CD8-positive, alpha-beta memory T cell (primary cell): ENCODE measurements at regions not wholly inside any gene's neighbourhood (a gene's known extent, or its start where the extent isn't known, plus 50 kb on each side); places are given as distances from the start of the nearest gene placed in this dataset.

Experiments used
- CTCF ChIA-PET: fragments of 350-600 bp; sonication (Branson Sonifier 250); formaldehyde crosslinking; loops from one replicate; lab custom pipeline; 2021; ENCODE audit warnings: antibody characterized with exemption; lab: Charles Lee
- POLR2A ChIA-PET: fragments of 350-600 bp; sonication (Branson Sonifier 250); formaldehyde crosslinking; loops from one replicate; lab custom pipeline; 2021; ENCODE audit warnings: antibody characterized with exemption; lab: Charles Lee
- DNase-seq, 5 donors: peaks; one replicate each; pipeline versions ENCODE4 v3.0.0 to v3.0.0-alpha.2; 2020 to 2022; ENCODE audit warnings: mixed read lengths in 1 of 5
- H3K27ac ChIP-seq: one replicate; pipeline ENCODE4 v1.7.0; 2013; ENCODE audit warnings: low read depth, mild to moderate bottlenecking, low read length, moderate library complexity
- H3K27me3 ChIP-seq: 2 replicates; pipeline ENCODE4 v1.7.0; 2013; ENCODE audit warnings: low read length, mild to moderate bottlenecking; ENCODE audit not compliant: insufficient read depth, poor library complexity, severe bottlenecking
- H3K36me3 ChIP-seq: 2 replicates; pipeline ENCODE4 v1.7.0; 2013; ENCODE audit warnings: mild to moderate bottlenecking, low read length, moderate library complexity; ENCODE audit not compliant: insufficient read depth
- H3K4me1 ChIP-seq: 2 replicates; pipeline ENCODE4 v1.7.0; 2013; ENCODE audit warnings: mild to moderate bottlenecking, low read length, moderate library complexity; ENCODE audit not compliant: insufficient read depth
- H3K4me3 ChIP-seq: 2 replicates; pipeline ENCODE4 v1.7.0; 2013; ENCODE audit warnings: mild to moderate bottlenecking, low read length
- H3K9me3 ChIP-seq: 2 replicates; pipeline ENCODE4 v1.7.0; 2013; ENCODE audit warnings: mild to moderate bottlenecking, low read length
- H3K27ac Mint-ChIP-seq, 8 donors: one replicate each; pipeline ENCODE4 v1.8.0; 2020 to 2021; ENCODE audit warnings: mixed read lengths in 8 of 8, mild to moderate bottlenecking in 6 of 8, inconsistent platforms in 3 of 8, moderate library complexity in 3 of 8
- H3K27me3 Mint-ChIP-seq, 2 donors: one replicate each; pipeline ENCODE4 v1.8.0; 2020 to 2021; ENCODE audit warnings: mixed read lengths in 2 of 2, mild to moderate bottlenecking in 1 of 2, moderate library complexity in 1 of 2
- H3K36me3 Mint-ChIP-seq, 3 donors: one replicate each; pipeline ENCODE4 v1.8.0; 2020 to 2021; ENCODE audit warnings: mixed read lengths in 3 of 3, inconsistent platforms in 1 of 3, mild to moderate bottlenecking in 1 of 3
- H3K4me1 Mint-ChIP-seq, 3 donors: one replicate each; pipeline ENCODE4 v1.8.0; 2020 to 2021; ENCODE audit warnings: mixed read lengths in 3 of 3, inconsistent platforms in 1 of 3, mild to moderate bottlenecking in 1 of 3
- H3K4me3 Mint-ChIP-seq, 7 donors: one replicate each; pipeline ENCODE4 v1.8.0; 2020 to 2021; ENCODE audit warnings: mixed read lengths in 7 of 7, mild to moderate bottlenecking in 6 of 7, moderate library complexity in 4 of 7, inconsistent platforms in 2 of 7
- H3K9me3 Mint-ChIP-seq, 5 donors: one replicate each; pipeline ENCODE4 v1.8.0; 2020 to 2022; ENCODE audit warnings: mixed read lengths in 5 of 5, mild to moderate bottlenecking in 3 of 5, moderate library complexity in 2 of 5, inconsistent platforms in 1 of 5

GRCh38 chr2:34545486-34546136 lies 946.5 kb upstream of the FAM98A start:
- Histone ChIP-seq H3K27ac (no peak overlapping the region), H3K4me3 (no peak overlapping the region), H3K4me1 (no peaks in the 10 kb centered on the region), H3K36me3 (no peaks in the 10 kb centered on the region), H3K9me3 (no peaks in the 10 kb centered on the region), H3K27me3 (no peaks in the 10 kb centered on the region)
- ChIA-PET POLR2A (no interaction called here), CTCF (no interaction called here)
- H3K27ac Mint-ChIP-seq = no peak overlapping the region
- peaks cover 0 to 3% of the 10 kb centered on the region in 2 donors for H3K27me3 Mint-ChIP-seq
- no peak overlapping the region for H3K4me3 Mint-ChIP-seq
- no peak for DNase-seq
- H3K36me3 Mint-ChIP-seq = no peaks in the 10 kb centered on the region
- peaks cover 10 to 25% (median 11%) of the 10 kb centered on the region in 5 donors for H3K9me3 Mint-ChIP-seq
- H3K4me1 Mint-ChIP-seq = no peaks in the 10 kb centered on the region

- ChIA-PET POLR2A (no interaction called here), CTCF (no interaction called here)
- Mint-ChIP-seq H3K9me3 (peaks cover under 1 to 9% (median 6%) of the 10 kb centered on the region in 5 donors), H3K27me3 (no peaks in the 10 kb centered on the region), H3K4me1 (no peaks in the 10 kb centered on the region), H3K27ac (no peak overlapping the region), H3K4me3 (no peak overlapping the region), H3K36me3 (no peaks in the 10 kb centered on the region)
- H3K9me3 ChIP-seq = no peaks in the 10 kb centered on the region
- no peak overlapping the region for H3K27ac ChIP-seq
- no peaks in the 10 kb centered on the region for H3K36me3 ChIP-seq
- no peaks in the 10 kb centered on the region for H3K4me1 ChIP-seq
- no peak overlapping the region for H3K4me3 ChIP-seq
- no peak for DNase-seq
- no peaks in the 10 kb centered on the region for H3K27me3 ChIP-seq
Observed at GRCh38 chr2:34534761-34535160, 935.7 kb upstream of the FAM98A start.

- Mint-ChIP-seq H3K27me3 (no peaks in the 10 kb centered on the region), H3K4me1 (no peaks in the 10 kb centered on the region), H3K36me3 (no peaks in the 10 kb centered on the region), H3K9me3 (peaks cover 0 to 7% (median 6%) of the 10 kb centered on the region in 5 donors), H3K4me3 (no peak overlapping the region), H3K27ac (no peak overlapping the region)
- DNase-seq = no peak
- ChIA-PET CTCF (no interaction called here), POLR2A (no interaction called here)
- Histone ChIP-seq H3K4me3 (no peak overlapping the region), H3K4me1 (no peaks in the 10 kb centered on the region), H3K27me3 (no peaks in the 10 kb centered on the region), H3K36me3 (no peaks in the 10 kb centered on the region), H3K9me3 (no peaks in the 10 kb centered on the region), H3K27ac (no peak overlapping the region)
Observed at GRCh38 chr2:34534341-34534740, 935.2 kb upstream of the FAM98A start.

DNA sequence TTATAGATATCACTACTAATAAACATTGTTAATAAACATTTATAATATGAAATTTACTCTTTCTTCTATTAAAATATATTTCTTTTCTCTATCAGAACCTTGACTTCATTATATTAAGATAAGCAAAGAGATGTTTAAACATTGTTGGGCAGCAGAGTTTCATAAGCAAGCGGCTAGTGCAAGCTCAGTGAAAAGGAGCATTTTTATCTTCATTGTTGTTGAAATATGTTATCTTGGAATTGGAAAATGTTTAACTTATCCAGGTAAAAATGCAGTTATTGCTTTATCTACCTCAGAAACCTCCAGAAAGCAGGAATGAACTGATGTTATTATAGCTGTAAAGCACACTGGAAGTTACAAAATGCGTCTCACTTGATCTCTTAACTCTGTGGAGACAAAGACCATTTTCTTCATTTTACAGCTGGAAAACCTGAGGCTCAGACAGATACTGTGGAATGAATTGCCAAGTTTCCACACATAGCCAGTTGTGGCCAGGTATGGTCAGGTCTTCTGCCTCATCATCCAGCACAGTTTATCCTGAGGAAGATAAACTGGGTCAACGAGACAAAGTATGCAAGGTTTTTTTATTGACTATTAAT lies 934.6 kb upstream of the FAM98A start:
- H3K4me1 Mint-ChIP-seq = no peaks in the 10 kb centered on the region
- H3K27ac Mint-ChIP-seq = no peak overlapping the region
- peaks cover 0 to 4% (median 0%) of the 10 kb centered on the region in 5 donors for H3K9me3 Mint-ChIP-seq
- DNase-seq = no peak
- H3K4me3 Mint-ChIP-seq = no peak overlapping the region
- H3K27me3 Mint-ChIP-seq = no peaks in the 10 kb centered on the region
- H3K36me3 Mint-ChIP-seq = no peaks in the 10 kb centered on the region
- ChIA-PET POLR2A (no interaction called here), CTCF (no interaction called here)
- H3K27me3 ChIP-seq = no peaks in the 10 kb centered on the region
- H3K9me3 ChIP-seq = no peaks in the 10 kb centered on the region
- no peak overlapping the region for H3K4me3 ChIP-seq
- H3K27ac ChIP-seq = no peak overlapping the region
- no peaks in the 10 kb centered on the region for H3K4me1 ChIP-seq
- no peaks in the 10 kb centered on the region for H3K36me3 ChIP-seq

DNA sequence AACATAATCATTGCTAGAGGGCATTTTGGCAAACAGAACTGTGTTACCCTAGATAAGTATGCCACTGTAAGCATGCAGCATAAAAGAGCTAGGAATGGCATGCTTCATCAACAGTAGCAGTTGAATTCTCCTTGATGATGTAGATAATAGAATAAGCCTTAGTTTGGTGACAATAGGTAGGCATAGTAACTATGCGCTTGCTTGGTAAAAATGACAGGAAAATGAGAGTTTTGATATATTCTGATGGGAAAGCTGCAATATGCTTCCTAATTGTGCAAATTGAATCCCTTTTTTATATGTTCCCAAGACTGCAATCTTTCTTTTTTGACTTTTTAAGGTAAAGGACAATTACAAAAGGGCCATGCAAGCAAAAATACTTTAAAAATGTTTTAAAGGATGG lies 930.9 kb upstream of the FAM98A start:
- H3K9me3 Mint-ChIP-seq = peaks cover 0 to 5% (median 1%) of the 10 kb centered on the region in 5 donors
- Histone ChIP-seq H3K4me1 (no peaks in the 10 kb centered on the region), H3K27me3 (no peaks in the 10 kb centered on the region), H3K36me3 (no peaks in the 10 kb centered on the region), H3K9me3 (no peaks in the 10 kb centered on the region), H3K27ac (no peak overlapping the region), H3K4me3 (no peak overlapping the region)
- H3K4me3 Mint-ChIP-seq = no peak overlapping the region
- H3K4me1 Mint-ChIP-seq = no peaks in the 10 kb centered on the region
- CTCF ChIA-PET = no interaction called here
- no peaks in the 10 kb centered on the region for H3K36me3 Mint-ChIP-seq
- H3K27ac Mint-ChIP-seq = no peak overlapping the region
- no peaks in the 10 kb centered on the region for H3K27me3 Mint-ChIP-seq
- POLR2A ChIA-PET = no interaction called here
- no peak for DNase-seq

DNA sequence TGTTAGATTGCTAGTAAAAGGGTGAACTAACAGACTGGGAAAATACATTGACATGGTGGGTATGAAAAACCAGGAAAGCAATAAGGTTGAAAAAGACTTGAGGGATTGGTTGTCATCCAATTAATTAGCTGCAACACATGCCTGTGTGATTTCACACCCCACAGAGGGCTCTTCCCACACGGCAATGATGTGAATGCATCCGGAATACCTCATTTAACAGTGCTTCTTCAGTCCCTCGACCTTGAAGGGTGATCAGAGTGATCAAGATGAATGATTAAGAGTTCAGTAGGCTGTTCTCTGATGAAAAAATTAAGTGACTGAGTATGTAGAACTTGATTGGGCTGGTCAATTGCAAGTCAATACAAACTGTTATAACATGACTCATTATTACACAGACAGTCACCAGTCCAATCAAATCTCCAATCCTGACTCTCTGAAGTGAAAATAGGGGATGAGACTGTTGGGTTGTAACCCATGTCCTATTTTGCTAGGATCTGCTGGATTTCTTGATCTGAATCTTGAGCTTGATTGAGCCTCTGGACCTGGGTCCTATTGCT lies 924.9 kb upstream of the FAM98A start:
- Histone ChIP-seq H3K36me3 (no peaks in the 10 kb centered on the region), H3K27me3 (no peaks in the 10 kb centered on the region), H3K4me3 (no peak overlapping the region), H3K27ac (no peak overlapping the region), H3K4me1 (no peaks in the 10 kb centered on the region), H3K9me3 (no peaks in the 10 kb centered on the region)
- H3K27me3 Mint-ChIP-seq = no peaks in the 10 kb centered on the region
- no peak overlapping the region for H3K4me3 Mint-ChIP-seq
- peaks cover 0 to 25% (median under 1%) of the 10 kb centered on the region in 5 donors for H3K9me3 Mint-ChIP-seq
- POLR2A ChIA-PET = no interaction called here
- no peaks in the 10 kb centered on the region for H3K4me1 Mint-ChIP-seq
- CTCF ChIA-PET = no interaction called here
- DNase-seq = no peak
- H3K27ac Mint-ChIP-seq = no peak overlapping the region
- H3K36me3 Mint-ChIP-seq = no peaks in the 10 kb centered on the region

GRCh38 chr2:34519659-34520058 lies 920.6 kb upstream of the FAM98A start:
- DNase-seq = no peak
- POLR2A ChIA-PET = no interaction called here
- Histone ChIP-seq H3K27me3 (no peaks in the 10 kb centered on the region), H3K9me3 (no peaks in the 10 kb centered on the region), H3K4me3 (no peak overlapping the region), H3K36me3 (no peaks in the 10 kb centered on the region), H3K27ac (no peak overlapping the region), H3K4me1 (no peaks in the 10 kb centered on the region)
- CTCF ChIA-PET = no interaction called here
- peaks cover 0 to 21% (median 1%) of the 10 kb centered on the region in 5 donors for H3K9me3 Mint-ChIP-seq
- H3K4me3 Mint-ChIP-seq = no peak overlapping the region
- no peak overlapping the region for H3K27ac Mint-ChIP-seq
- no peaks in the 10 kb centered on the region for H3K27me3 Mint-ChIP-seq
- no peaks in the 10 kb centered on the region for H3K4me1 Mint-ChIP-seq
- no peaks in the 10 kb centered on the region for H3K36me3 Mint-ChIP-seq

- Mint-ChIP-seq H3K4me3 (no peak overlapping the region), H3K4me1 (no peaks in the 10 kb centered on the region), H3K27me3 (peaks cover 0 to 1% of the 10 kb centered on the region in 2 donors), H3K36me3 (no peaks in the 10 kb centered on the region), H3K27ac (no peak overlapping the region), H3K9me3 (peaks cover 0 to 11% (median 4%) of the 10 kb centered on the region in 5 donors)
- Histone ChIP-seq H3K4me3 (no peak overlapping the region), H3K27me3 (no peaks in the 10 kb centered on the region), H3K27ac (no peak overlapping the region), H3K9me3 (no peaks in the 10 kb centered on the region), H3K4me1 (no peaks in the 10 kb centered on the region), H3K36me3 (no peaks in the 10 kb centered on the region)
- ChIA-PET POLR2A (no interaction called here), CTCF (no interaction called here)
- DNase-seq = no peak
Observed at GRCh38 chr2:34498561-34498960, 899.5 kb upstream of the FAM98A start.
